Panc1 (cell line): ENCODE measurements at regions not wholly inside any gene's neighbourhood (a gene's known extent, or its start where the extent isn't known, plus 50 kb on each side); places are given as distances from the start of the nearest gene placed in this dataset.

Source experiments
- ATAC-seq: fragments of 200-7000 bp; cut with Tn5 transposase; 2 replicates; pipeline ENCODE4 v1.9.1; 2020; ENCODE audit warnings: mild to moderate bottlenecking, moderate library complexity
- BruUV-seq: library from RNA; stranded (reverse); fragments of 400-500 nt; replicated peaks from 2 replicates; lab custom pipeline; 2021; lab: Mats Ljungman, UMichigan
- CTCF ChIA-PET: fragments of 300-600 bp; sonication (Branson Sonifier 250); formaldehyde crosslinking; loops from one replicate; lab custom pipeline; 2022; ENCODE audit warnings: antibody characterized with exemption; lab: Charles Lee
- POLR2A ChIA-PET: fragments of 300-600 bp; sonication (Branson Sonifier 250); formaldehyde crosslinking; loops from one replicate; lab custom pipeline; 2022; ENCODE audit warnings: antibody characterized with exemption; lab: Charles Lee
- DNase-seq: peaks from one replicate; pipeline ENCODE4 v3.0.0-alpha.2; 2010; ENCODE audit warnings: low read depth, low spot score
- H3K27ac ChIP-seq: 2 replicates; pipeline ENCODE4 v1.5.1; 2011; ENCODE audit warnings: mild to moderate bottlenecking, low read length, inconsistent platforms
- H3K27me3 ChIP-seq: fragments of 200-500 bp; sonication (Bioruptor generic); 2 replicates; pipeline ENCODE4 v1.6.0; 2014; ENCODE audit warnings: low read length, inconsistent platforms; ENCODE audit not compliant: control insufficient read depth, insufficient read depth
- H3K36me3 ChIP-seq: fragments of 200-500 bp; sonication (Bioruptor generic); 2 replicates; pipeline ENCODE4 v1.5.1; 2014; ENCODE audit warnings: inconsistent platforms, mild to moderate bottlenecking, low read length, moderate library complexity; ENCODE audit not compliant: control insufficient read depth, insufficient read depth
- H3K4me1 ChIP-seq: 2 replicates; pipeline ENCODE4 v1.5.1; 2011; ENCODE audit warnings: inconsistent platforms, mild to moderate bottlenecking, low read length, moderate library complexity; ENCODE audit not compliant: control insufficient read depth, insufficient read depth
- H3K4me3 ChIP-seq, 2 experiments: 2 replicates each; pipeline ENCODE4 v1.5.1; 2011 to 2012; ENCODE audit warnings: low read depth in 2 of 2, low read length in 2 of 2, mild to moderate bottlenecking in 2 of 2, inconsistent platforms in 1 of 2, moderate library complexity in 1 of 2
- H3K9me3 ChIP-seq: fragments of 200-500 bp; sonication (Bioruptor generic); 2 replicates; pipeline ENCODE4 v1.5.1; 2014; ENCODE audit warnings: low read depth, mild to moderate bottlenecking, inconsistent platforms, low read length, moderate library complexity; ENCODE audit not compliant: control insufficient read depth, insufficient read depth
- POLR2AphosphoS5 ChIP-seq: IDR thresholded peaks from 2 replicates; pipeline ENCODE4 v1.6.1; 2012; ENCODE audit warnings: mild to moderate bottlenecking, low read depth, low read length, moderate library complexity
- SIN3A ChIP-seq: IDR thresholded peaks from 2 replicates; pipeline ENCODE4 v1.6.1; 2012; ENCODE audit warnings: low read depth, mild to moderate bottlenecking, low read length, moderate library complexity, borderline replicate concordance; ENCODE audit not compliant: insufficient read depth
- TCF7L2 ChIP-seq: IDR thresholded peaks from 2 replicates; pipeline ENCODE4 v1.6.1; 2011; ENCODE audit warnings: mild to moderate bottlenecking, low read depth, low read length, inconsistent platforms
- in situ Hi-C: cut with HindIII; loops from 2 replicates; pipeline ENCODE4 v1.10.0; 2016; ENCODE audit warnings: low sequenced_read_pairs, low pct_unique_long_range_greater_than_20kb
- intact Hi-C: fragments of 100-400 bp; cut with micrococcal nuclease; formaldehyde crosslinking; loops from one replicate; pipeline ENCODE4 v1.10.0; 2022; ENCODE audit not compliant: unreplicated experiment
- TF ChIP-seq, protein P1 (sequence below), 2 experiments: IDR thresholded peaks; 2 replicates each; pipeline ENCODE4 v1.6.1; 2011 to 2012; ENCODE audit warnings: low read depth in 2 of 2, control low read depth in 1 of 2, low read length in 1 of 2, mild to moderate bottlenecking in 1 of 2, moderate library complexity in 1 of 2; ENCODE audit not compliant: insufficient read depth in 1 of 2
- TF ChIP-seq, protein P2 (sequence below): fragments of 450-650 bp; IDR thresholded peaks from 2 replicates; pipeline ENCODE4 v1.5.1; 2017; ENCODE audit warnings: mild to moderate bottlenecking

DNA sequence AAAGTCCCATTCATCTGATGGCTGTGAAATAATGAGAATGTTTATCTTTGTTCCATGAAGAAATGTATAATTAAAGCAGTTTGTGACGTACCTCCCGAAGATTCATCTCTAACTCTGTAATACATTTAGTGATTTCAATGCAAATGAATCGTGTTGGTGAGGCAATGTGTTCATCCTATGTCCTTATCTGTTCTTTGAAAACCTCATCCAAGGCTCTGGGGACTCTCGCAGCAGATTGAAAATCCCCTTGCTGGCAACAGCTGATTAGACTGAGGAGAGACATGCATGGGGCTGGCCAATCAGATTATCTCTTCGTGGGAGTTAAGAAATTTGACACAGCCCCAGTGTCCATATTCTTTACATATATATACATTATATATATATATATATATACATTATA, 1095.4 kb upstream of the EEF2KMT start:
- Histone ChIP-seq H3K36me3 (no peaks in the 10 kb centered on the region), H3K27me3 (no peaks in the 10 kb centered on the region), H3K9me3 (no peaks in the 10 kb centered on the region), H3K4me1 (no peaks in the 10 kb centered on the region), H3K4me3 (no peak overlapping the region), H3K27ac (no peak overlapping the region)
- in situ Hi-C loops: no loop called here
- intact Hi-C loops: no loop called here
- ATAC-seq: no peak
- no peak for DNase-seq
- CTCF ChIA-PET: no interaction called here
- POLR2A ChIA-PET: no interaction called here
- no TSS peak for BruUV-seq
- TF ChIP-seq, protein P1, sequence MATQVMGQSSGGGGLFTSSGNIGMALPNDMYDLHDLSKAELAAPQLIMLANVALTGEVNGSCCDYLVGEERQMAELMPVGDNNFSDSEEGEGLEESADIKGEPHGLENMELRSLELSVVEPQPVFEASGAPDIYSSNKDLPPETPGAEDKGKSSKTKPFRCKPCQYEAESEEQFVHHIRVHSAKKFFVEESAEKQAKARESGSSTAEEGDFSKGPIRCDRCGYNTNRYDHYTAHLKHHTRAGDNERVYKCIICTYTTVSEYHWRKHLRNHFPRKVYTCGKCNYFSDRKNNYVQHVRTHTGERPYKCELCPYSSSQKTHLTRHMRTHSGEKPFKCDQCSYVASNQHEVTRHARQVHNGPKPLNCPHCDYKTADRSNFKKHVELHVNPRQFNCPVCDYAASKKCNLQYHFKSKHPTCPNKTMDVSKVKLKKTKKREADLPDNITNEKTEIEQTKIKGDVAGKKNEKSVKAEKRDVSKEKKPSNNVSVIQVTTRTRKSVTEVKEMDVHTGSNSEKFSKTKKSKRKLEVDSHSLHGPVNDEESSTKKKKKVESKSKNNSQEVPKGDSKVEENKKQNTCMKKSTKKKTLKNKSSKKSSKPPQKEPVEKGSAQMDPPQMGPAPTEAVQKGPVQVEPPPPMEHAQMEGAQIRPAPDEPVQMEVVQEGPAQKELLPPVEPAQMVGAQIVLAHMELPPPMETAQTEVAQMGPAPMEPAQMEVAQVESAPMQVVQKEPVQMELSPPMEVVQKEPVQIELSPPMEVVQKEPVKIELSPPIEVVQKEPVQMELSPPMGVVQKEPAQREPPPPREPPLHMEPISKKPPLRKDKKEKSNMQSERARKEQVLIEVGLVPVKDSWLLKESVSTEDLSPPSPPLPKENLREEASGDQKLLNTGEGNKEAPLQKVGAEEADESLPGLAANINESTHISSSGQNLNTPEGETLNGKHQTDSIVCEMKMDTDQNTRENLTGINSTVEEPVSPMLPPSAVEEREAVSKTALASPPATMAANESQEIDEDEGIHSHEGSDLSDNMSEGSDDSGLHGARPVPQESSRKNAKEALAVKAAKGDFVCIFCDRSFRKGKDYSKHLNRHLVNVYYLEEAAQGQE (IDR thresholded peaks at IDR 0.05; ENCODE audit: insufficient read depth in 1 of 2, low read depth in 2 of 2, low read length in 1 of 2): no peak
- TF ChIP-seq, protein P2, sequence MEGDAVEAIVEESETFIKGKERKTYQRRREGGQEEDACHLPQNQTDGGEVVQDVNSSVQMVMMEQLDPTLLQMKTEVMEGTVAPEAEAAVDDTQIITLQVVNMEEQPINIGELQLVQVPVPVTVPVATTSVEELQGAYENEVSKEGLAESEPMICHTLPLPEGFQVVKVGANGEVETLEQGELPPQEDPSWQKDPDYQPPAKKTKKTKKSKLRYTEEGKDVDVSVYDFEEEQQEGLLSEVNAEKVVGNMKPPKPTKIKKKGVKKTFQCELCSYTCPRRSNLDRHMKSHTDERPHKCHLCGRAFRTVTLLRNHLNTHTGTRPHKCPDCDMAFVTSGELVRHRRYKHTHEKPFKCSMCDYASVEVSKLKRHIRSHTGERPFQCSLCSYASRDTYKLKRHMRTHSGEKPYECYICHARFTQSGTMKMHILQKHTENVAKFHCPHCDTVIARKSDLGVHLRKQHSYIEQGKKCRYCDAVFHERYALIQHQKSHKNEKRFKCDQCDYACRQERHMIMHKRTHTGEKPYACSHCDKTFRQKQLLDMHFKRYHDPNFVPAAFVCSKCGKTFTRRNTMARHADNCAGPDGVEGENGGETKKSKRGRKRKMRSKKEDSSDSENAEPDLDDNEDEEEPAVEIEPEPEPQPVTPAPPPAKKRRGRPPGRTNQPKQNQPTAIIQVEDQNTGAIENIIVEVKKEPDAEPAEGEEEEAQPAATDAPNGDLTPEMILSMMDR: no peak
- TF ChIP-seq SIN3A: no peak
- no peak for TF ChIP-seq POLR2AphosphoS5
- no peak for TF ChIP-seq TCF7L2

DNA sequence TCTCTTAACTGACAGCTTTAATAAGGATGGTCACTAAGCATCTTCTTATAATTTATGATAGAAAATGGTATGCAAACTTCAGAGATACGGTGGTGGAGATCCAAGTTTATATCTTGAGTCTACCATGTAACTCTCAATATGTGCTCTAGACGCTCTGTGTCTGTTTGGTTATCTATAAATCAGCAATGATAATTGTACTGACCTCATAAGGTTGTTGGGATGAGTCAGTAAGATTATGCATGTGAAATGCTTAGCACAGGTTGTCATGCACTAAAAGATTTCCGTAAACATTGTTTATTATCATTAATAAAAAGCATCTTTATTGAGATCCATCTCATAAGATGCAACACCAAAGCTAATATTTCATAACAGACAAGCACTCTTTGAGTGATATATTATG, 1094.9 kb upstream of the EEF2KMT start:
- H3K4me3 ChIP-seq: no peak overlapping the region
- TF ChIP-seq POLR2AphosphoS5 (no peak), TCF7L2 (no peak), SIN3A (no peak)
- TF ChIP-seq, protein P1 (IDR thresholded peaks at IDR 0.05; ENCODE audit: insufficient read depth in 1 of 2, low read depth in 2 of 2, low read length in 1 of 2): no peak
- TF ChIP-seq, protein P2: no peak
- no TSS peak for BruUV-seq
- CTCF ChIA-PET: no interaction called here
- intact Hi-C loops: no loop called here
- in situ Hi-C loops: no loop called here
- H3K9me3 ChIP-seq: no peaks in the 10 kb centered on the region
- H3K4me1 ChIP-seq: no peaks in the 10 kb centered on the region
- no peaks in the 10 kb centered on the region for H3K36me3 ChIP-seq
- ATAC-seq: no peak
- DNase-seq: no peak
- no peaks in the 10 kb centered on the region for H3K27me3 ChIP-seq
- POLR2A ChIA-PET: no interaction called here
- H3K27ac ChIP-seq: no peak overlapping the region
